CD14-positive monocyte (primary cell): ENCODE measurements at regions not wholly inside any gene's neighbourhood (a gene's known extent, or its start where the extent isn't known, plus 50 kb on each side); places are given as distances from the start of the nearest gene placed in this dataset.

Source experiments
- DNase-seq, 3 donors: peaks; one replicate each; pipeline ENCODE4 v3.0.0-alpha.2; 2011 to 2022
- H2AFZ ChIP-seq: 2 replicates; pipeline ENCODE4 v1.6.0; 2012; ENCODE audit warnings: mild to moderate bottlenecking, low read depth, low read length, inconsistent platforms; ENCODE audit not compliant: insufficient read depth, poor library complexity, severe bottlenecking
- H3K27ac ChIP-seq, 2 donors: 1 replicate in 1 of 2; 2 replicates in 1 of 2; pipeline ENCODE4 v1.5.1; 2012 to 2013; ENCODE audit warnings: low read length in 2 of 2, control low read depth in 1 of 2, inconsistent platforms in 1 of 2, low read depth in 1 of 2, mild to moderate bottlenecking in 1 of 2
- H3K27me3 ChIP-seq, 2 donors: one replicate each; pipeline versions ENCODE4 v1.6.0 to v1.6.1; 2011 to 2013; ENCODE audit warnings: low read length in 2 of 2; ENCODE audit not compliant: control insufficient read depth in 2 of 2, insufficient read depth in 2 of 2
- H3K36me3 ChIP-seq, 2 donors: replicated peaks in 1 of 2; 1 replicate in 1 of 2; 2 replicates in 1 of 2; pipeline versions ENCODE4 v1.5.1 to v1.6.1; 2012 to 2013; ENCODE audit warnings: low read length in 2 of 2, control low read depth in 1 of 2, inconsistent platforms in 1 of 2, mild to moderate bottlenecking in 1 of 2; ENCODE audit not compliant: insufficient read depth in 2 of 2, control insufficient read depth in 1 of 2
- H3K4me1 ChIP-seq, 2 donors: 1 replicate in 1 of 2; 2 replicates in 1 of 2; pipeline versions ENCODE4 v1.5.1 to v1.6.1; 2012 to 2013; ENCODE audit warnings: low read length in 2 of 2, control low read depth in 1 of 2, inconsistent platforms in 1 of 2, mild to moderate bottlenecking in 1 of 2, moderate library complexity in 1 of 2; ENCODE audit not compliant: insufficient read depth in 2 of 2, control insufficient read depth in 1 of 2
- H3K4me2 ChIP-seq: replicated peaks from 2 replicates; pipeline ENCODE3; 2012; ENCODE audit warnings: low read length, moderate library complexity, mild to moderate bottlenecking; ENCODE audit not compliant: poor library complexity, severe bottlenecking; ENCODE audit errors: extremely low read depth
- H3K4me3 ChIP-seq, 3 experiments: fragments of 200-600 bp in 1 of 3; sonication (generic) in 1 of 3; replicated peaks in 1 of 3; 1 replicate in 2 of 3; 2 replicates in 1 of 3; pipeline ENCODE4 v1.5.1; 2011 to 2013; ENCODE audit warnings: low read length in 3 of 3, mild to moderate bottlenecking in 3 of 3, control low read depth in 2 of 3, low read depth in 2 of 3, inconsistent platforms in 1 of 3, moderate library complexity in 1 of 3
- H3K79me2 ChIP-seq: 2 replicates; pipeline ENCODE4 v1.6.0; 2012; ENCODE audit warnings: mild to moderate bottlenecking, control low read depth, inconsistent platforms, low read length, moderate library complexity; ENCODE audit not compliant: insufficient read depth
- H3K9ac ChIP-seq: 2 replicates; pipeline ENCODE4 v1.6.0; 2017; ENCODE audit warnings: low read length, mild to moderate bottlenecking; ENCODE audit not compliant: insufficient read depth, poor library complexity, severe bottlenecking
- H3K9me3 ChIP-seq, 2 donors: replicated peaks in 1 of 2; 1 replicate in 1 of 2; 2 replicates in 1 of 2; pipeline versions ENCODE4 v1.5.1 to v1.6.1; 2012 to 2013; ENCODE audit warnings: low read length in 2 of 2, control low read depth in 1 of 2; ENCODE audit not compliant: control insufficient read depth in 1 of 2, insufficient read depth in 1 of 2
- H4K20me1 ChIP-seq: 2 replicates; pipeline ENCODE4 v1.6.0; 2012; ENCODE audit warnings: mild to moderate bottlenecking, low read length, control low read depth, moderate library complexity; ENCODE audit not compliant: insufficient read depth
- H3K27ac Mint-ChIP-seq, 7 donors: one replicate each; pipeline ENCODE4 v1.8.0; 2020; ENCODE audit warnings: mild to moderate bottlenecking in 7 of 7, mixed read lengths in 7 of 7, moderate library complexity in 6 of 7, inconsistent platforms in 2 of 7
- H3K27me3 Mint-ChIP-seq, 3 donors: one replicate each; pipeline ENCODE4 v1.8.0; 2021 to 2022; ENCODE audit warnings: low read depth in 3 of 3, mild to moderate bottlenecking in 3 of 3, mixed read lengths in 3 of 3, moderate library complexity in 3 of 3, inconsistent platforms in 1 of 3
- H3K36me3 Mint-ChIP-seq, 2 donors: one replicate each; pipeline ENCODE4 v1.8.0; 2020; ENCODE audit warnings: mixed read lengths in 2 of 2, inconsistent platforms in 1 of 2, mild to moderate bottlenecking in 1 of 2
- H3K4me1 Mint-ChIP-seq: one replicate; pipeline ENCODE4 v1.8.0; 2020; ENCODE audit warnings: mild to moderate bottlenecking, mixed read lengths
- H3K4me3 Mint-ChIP-seq, 2 donors: one replicate each; pipeline ENCODE4 v1.8.0; 2020; ENCODE audit warnings: mild to moderate bottlenecking in 2 of 2, mixed read lengths in 2 of 2, moderate library complexity in 1 of 2
- H3K9me3 Mint-ChIP-seq, 7 donors: one replicate each; pipeline ENCODE4 v1.8.0; 2020 to 2022; ENCODE audit warnings: mixed read lengths in 7 of 7, mild to moderate bottlenecking in 6 of 7, moderate library complexity in 6 of 7, inconsistent platforms in 2 of 7
- CTCF ChIP-seq: fragments of 200-600 bp; IDR thresholded peaks from one replicate; pipeline ENCODE4 v1.8.0; 2022; ENCODE audit warnings: antibody characterized with exemption, mild to moderate bottlenecking
- WGBS: methylation state at CpG from one replicate; pipeline ENCODE4 v1.1.5; 2013; ENCODE audit warnings: missing lambda C conversion rate; ENCODE audit not compliant: insufficient coverage; 5-methylcytosine and 5-hydroxymethylcytosine counted together
- intact Hi-C, 2 donors: fragments of 100-400 bp; cut with micrococcal nuclease; formaldehyde crosslinking; loops; one replicate each; pipeline versions ENCODE4 v1.15.0 to v1.15.1; 2023

- Histone ChIP-seq H3K79me2 (no peaks in the 10 kb centered on the region), H3K4me3 (no peak overlapping the region), H3K4me1 (no peaks in the 10 kb centered on the region), H3K4me2 (no peak overlapping the region), H3K9ac (no peak overlapping the region), H3K9me3 (peaks cover 7 to 10% of the 10 kb centered on the region in 2 donors), H3K27me3 (peaks cover 0 to 2% of the 10 kb centered on the region in 2 donors), H4K20me1 (no peaks in the 10 kb centered on the region), H3K36me3 (no peaks in the 10 kb centered on the region), H2AFZ (no peak overlapping the region), H3K27ac (no peak overlapping the region)
- Mint-ChIP-seq H3K4me1 (peaks cover 1% of the 10 kb centered on the region), H3K36me3 (no peaks in the 10 kb centered on the region), H3K4me3 (no peak overlapping the region), H3K27me3 (peaks cover 3 to 15% (median 6%) of the 10 kb centered on the region in 3 donors), H3K27ac (no peak overlapping the region), H3K9me3 (peaks cover 8 to 16% (median 10%) of the 10 kb centered on the region in 7 donors)
- TF ChIP-seq CTCF: no peak
- DNase-seq: no peak
- WGBS: 41% methylated on average over 7 of the region's 10 CpGs
- intact Hi-C loops: no loop called here
Measured at GRCh38 chr20:22675341-22675740, 91.0 kb upstream of the FOXA2 start.

- peaks cover 3 to 4% (median 4%) of the 10 kb centered on the region in 3 donors for H3K27me3 Mint-ChIP-seq
- H3K27ac Mint-ChIP-seq: no peak overlapping the region
- H3K4me3 ChIP-seq: no peak overlapping the region
- peaks cover 7% of the 10 kb centered on the region in 2 donors for H3K9me3 ChIP-seq
- H3K9ac ChIP-seq: no peak overlapping the region
- no peaks in the 10 kb centered on the region for H3K36me3 Mint-ChIP-seq
- H3K79me2 ChIP-seq: no peaks in the 10 kb centered on the region
- no peak overlapping the region for H2AFZ ChIP-seq
- intact Hi-C loops: no loop called here
- H3K9me3 Mint-ChIP-seq: peaks cover 5 to 10% (median 7%) of the 10 kb centered on the region in 7 donors
- no peak overlapping the region for H3K4me2 ChIP-seq
- H3K36me3 ChIP-seq: no peaks in the 10 kb centered on the region
- no peak for DNase-seq
- H3K4me1 ChIP-seq: no peaks in the 10 kb centered on the region
- H3K27me3 ChIP-seq: no peaks in the 10 kb centered on the region
- H3K4me3 Mint-ChIP-seq: no peak overlapping the region
- peaks cover 1% of the 10 kb centered on the region for H3K4me1 Mint-ChIP-seq
- H3K27ac ChIP-seq: no peak overlapping the region
- TF ChIP-seq CTCF: no peak
- H4K20me1 ChIP-seq: no peaks in the 10 kb centered on the region
- WGBS: 100% methylated on average over 1 of the region's 2 CpGs
Measured at GRCh38 chr20:22678678-22679077, 94.3 kb upstream of the FOXA2 start.
